PC-9 (cell line): ENCODE measurements at regions not wholly inside any gene's neighbourhood (a gene's known extent, or its start where the extent isn't known, plus 50 kb on each side); places are given as distances from the start of the nearest gene placed in this dataset.

ENCODE experiments used
- CTCF ChIP-seq: fragments of 200-600 bp; sonication (generic); conservative IDR thresholded peaks from 2 replicates; pipeline ENCODE4 v1.6.1; 2017; ENCODE audit warnings: mixed run types, antibody characterized with exemption, mild to moderate bottlenecking, moderate library complexity
- EZH2 ChIP-seq: fragments of 200-600 bp; sonication (generic); IDR thresholded peaks from 2 replicates; pipeline ENCODE4 v1.8.0; 2017; ENCODE audit warnings: antibody characterized with exemption, low read depth

GRCh38 chr11:42542336-42542735, 769.5 kb upstream of the API5 start:
- TF ChIP-seq CTCF: no peak
- TF ChIP-seq EZH2: no peak
